Endothelial cell of umbilical vein (primary cell): ENCODE measurements at regions not wholly inside any gene's neighbourhood (a gene's known extent, or its start where the extent isn't known, plus 50 kb on each side); places are given as distances from the start of the nearest gene placed in this dataset.
A peak's percentile ranks its signal among the peaks of the same experiment; 100 is the strongest.

ENCODE experiments used
- BruUV-seq: library from RNA; stranded (reverse); fragments of 400-500 nt; replicated peaks from 2 replicates; lab custom pipeline; 2021; lab: Mats Ljungman, UMichigan
- CTCF ChIA-PET: fragments of 300-600, 350-600 bp; sonication (Branson Sonifier 250); formaldehyde crosslinking; loops from one replicate; lab custom pipeline; 2021; ENCODE audit warnings: antibody characterized with exemption, inconsistent platforms; lab: Charles Lee
- POLR2A ChIA-PET: fragments of 300-600, 350-600 bp; sonication (Branson Sonifier 250); formaldehyde crosslinking; loops from one replicate; lab custom pipeline; 2021; ENCODE audit warnings: antibody characterized with exemption, inconsistent platforms; lab: Charles Lee
- DNase-seq: peaks from one replicate; pipeline ENCODE4 v3.0.0-alpha.2; 2011; ENCODE audit warnings: low read depth, low spot score
- FAIRE-seq: peaks from 2 replicates; lab custom pipeline; 2011; peaks lifted over from hg19 to GRCh38; lab: Jason Lieb, UNC
- H2AFZ ChIP-seq: 2 replicates; pipeline ENCODE4 v1.6.0; 2012; ENCODE audit warnings: low read depth, low read length, control low read depth, inconsistent platforms
- H3K27ac ChIP-seq: 2 replicates; pipeline ENCODE4 v1.5.1; 2011; ENCODE audit warnings: low read depth, mild to moderate bottlenecking, control low read depth, low read length, moderate library complexity; ENCODE audit not compliant: insufficient read depth
- H3K27me3 ChIP-seq, 2 experiments: 2 replicates each; pipeline versions ENCODE4 v1.6.0 to v1.6.1; 2011; ENCODE audit warnings: low read length in 2 of 2, mixed read lengths in 1 of 2; ENCODE audit not compliant: control insufficient read depth in 2 of 2, insufficient read depth in 2 of 2
- H3K36me3 ChIP-seq, 2 experiments: 2 replicates in 1 of 2; 3 replicates in 1 of 2; pipeline ENCODE4 v1.5.1; 2011; ENCODE audit warnings: low read length in 2 of 2, mild to moderate bottlenecking in 1 of 2, moderate library complexity in 1 of 2; ENCODE audit not compliant: control insufficient read depth in 2 of 2, insufficient read depth in 2 of 2; ENCODE audit errors: extremely low read depth in 1 of 2
- H3K4me1 ChIP-seq: 3 replicates; pipeline ENCODE4 v1.5.1; 2011; ENCODE audit warnings: mild to moderate bottlenecking, low read length; ENCODE audit not compliant: control insufficient read depth, insufficient read depth; ENCODE audit errors: extremely low read depth
- H3K4me2 ChIP-seq: 2 replicates; pipeline ENCODE4 v1.6.1; 2011; ENCODE audit warnings: low read length, control low read depth, mixed read lengths; ENCODE audit not compliant: insufficient read depth
- H3K4me3 ChIP-seq, 3 experiments: fragments of 200-600 bp in 1 of 3; sonication (generic), shearing (Covaris generic) in 1 of 3; replicated peaks in 1 of 3; 2 replicates each; pipeline ENCODE4 v1.5.1; 2011 to 2016; ENCODE audit warnings: control low read depth in 3 of 3, low read length in 3 of 3, mild to moderate bottlenecking in 2 of 3, inconsistent platforms in 1 of 3, low read depth in 1 of 3, moderate library complexity in 1 of 3; ENCODE audit not compliant: insufficient read depth in 1 of 3
- H3K79me2 ChIP-seq: 2 replicates; pipeline ENCODE4 v1.6.0; 2012; ENCODE audit warnings: low read length, inconsistent platforms; ENCODE audit not compliant: control insufficient read depth, insufficient read depth
- H3K9ac ChIP-seq: replicated peaks from 2 replicates; pipeline ENCODE3; 2011; ENCODE audit warnings: low read length, control low read depth; ENCODE audit not compliant: insufficient read depth; ENCODE audit errors: extremely low read depth
- H3K9me1 ChIP-seq: replicated peaks from 3 replicates; pipeline ENCODE4 v1.6.0; 2011; ENCODE audit warnings: mild to moderate bottlenecking, low read length; ENCODE audit not compliant: control insufficient read depth, insufficient read depth; ENCODE audit errors: extremely low read depth
- H3K9me3 ChIP-seq: replicated peaks from 2 replicates; pipeline ENCODE4 v1.5.1; 2012; ENCODE audit warnings: low read length, inconsistent platforms; ENCODE audit not compliant: control insufficient read depth, insufficient read depth
- H4K20me1 ChIP-seq: replicated peaks from 2 replicates; pipeline ENCODE3; 2011; ENCODE audit warnings: mild to moderate bottlenecking, low read length; ENCODE audit not compliant: control insufficient read depth, insufficient read depth; ENCODE audit errors: extremely low read depth
- EZH2 ChIP-seq: IDR thresholded peaks from 2 replicates; pipeline ENCODE4 v1.6.1; 2012; ENCODE audit warnings: borderline replicate concordance, low read depth, mild to moderate bottlenecking, moderate library complexity, low read length, inconsistent platforms; ENCODE audit not compliant: severe bottlenecking
- FOS ChIP-seq: IDR thresholded peaks from 2 replicates; pipeline ENCODE4 v1.6.1; 2011; ENCODE audit warnings: mild to moderate bottlenecking, low read length, moderate library complexity, borderline replicate concordance; ENCODE audit not compliant: insufficient read depth
- GATA2 ChIP-seq: IDR thresholded peaks from 2 replicates; pipeline ENCODE4 v1.7.0; 2011; ENCODE audit warnings: low read depth, mild to moderate bottlenecking, moderate library complexity, mixed read lengths, low read length; ENCODE audit not compliant: insufficient read length, insufficient read depth
- JUN ChIP-seq: IDR thresholded peaks from 2 replicates; pipeline ENCODE4 v1.6.1; 2011; ENCODE audit warnings: borderline replicate concordance, low read depth; ENCODE audit not compliant: insufficient read length, insufficient read depth
- MYC ChIP-seq: IDR thresholded peaks from one replicate; pipeline ENCODE4 v1.6.1; 2011; ENCODE audit warnings: mild to moderate bottlenecking, low read depth, low read length
- POLR2A ChIP-seq: IDR thresholded peaks from 2 replicates; pipeline ENCODE4 v1.6.1; 2012; ENCODE audit warnings: low read depth, mild to moderate bottlenecking, control low read depth, low read length
- POLR2AphosphoS5 ChIP-seq: IDR thresholded peaks from 2 replicates; pipeline ENCODE4 v1.6.1; 2012; ENCODE audit warnings: low read depth, mild to moderate bottlenecking, control low read depth, low read length, moderate library complexity; ENCODE audit not compliant: insufficient read depth
- dilution Hi-C: fragments of 300-500 bp; cut with MboI; formaldehyde crosslinking; loops from one replicate; pipeline ENCODE4 v1.15.0; 2019; ENCODE audit warnings: low sequenced_read_pairs; ENCODE audit not compliant: extremely low pct_ligation_motif_present
- intact Hi-C: fragments of 100-400 bp; cut with micrococcal nuclease; formaldehyde crosslinking; loops from one replicate; pipeline ENCODE4 v1.10.0; 2022
- TF ChIP-seq, protein P1 (sequence below), 2 donors: IDR thresholded peaks; 1 replicate in 1 of 2; 2 replicates in 1 of 2; pipeline ENCODE4 v1.5.1; 2011; ENCODE audit warnings: low read length in 2 of 2, mild to moderate bottlenecking in 2 of 2, moderate library complexity in 2 of 2, control low read depth in 1 of 2, inconsistent platforms in 1 of 2, low read depth in 1 of 2; ENCODE audit not compliant: insufficient read depth in 1 of 2; ENCODE audit errors: extremely low read depth in 1 of 2
- TF ChIP-seq, protein P2 (sequence below): IDR thresholded peaks from 2 replicates; pipeline ENCODE4 v1.6.1; 2011; ENCODE audit not compliant: insufficient read depth, insufficient read length

DNA sequence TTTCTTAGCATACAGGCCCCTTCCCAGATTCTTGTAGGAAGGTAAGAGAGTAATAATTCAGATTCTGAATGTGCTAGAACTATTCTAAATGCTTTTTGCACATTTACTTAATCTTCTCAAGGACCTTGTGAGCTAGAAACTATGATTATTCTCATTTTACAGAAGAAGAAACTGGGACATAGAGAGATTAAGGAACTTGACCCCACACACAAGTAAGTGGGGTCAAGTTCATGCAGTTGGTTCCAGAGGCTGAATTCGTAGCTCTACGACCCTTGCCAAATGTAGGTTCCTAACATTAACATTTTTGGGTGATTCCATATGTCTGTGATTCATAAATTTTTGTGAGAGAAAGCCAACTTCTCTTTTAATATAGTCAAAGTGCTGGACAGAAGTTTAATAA, 238.1 kb downstream of the LACC1 start:
- H3K9ac ChIP-seq: no peak overlapping the region
- H3K9me3 ChIP-seq: no peaks in the 10 kb centered on the region
- FAIRE-seq: no peak
- ChIA-PET CTCF (interaction anchor here (1.2 to 1.7 kb wide), 3 partner anchors 12 to 322 kb away, joined by 3 to 10 read pairs (median 3); no protein-coding TSS in a partner anchor), POLR2A (interaction anchor here (0.8 kb wide), 1 partner anchor 319 kb away, joined by 3 read pairs; no protein-coding TSS in a partner anchor)
- dilution Hi-C loops (no loop called here), intact Hi-C loops (no loop called here)
- H2AFZ ChIP-seq: peak overlapping the region; percentile 91
- no TSS peak for BruUV-seq
- no peaks in the 10 kb centered on the region for H3K36me3 ChIP-seq
- H3K9me1 ChIP-seq: no peaks in the 10 kb centered on the region
- no peaks in the 10 kb centered on the region for H3K79me2 ChIP-seq
- H3K27me3 ChIP-seq: no peaks in the 10 kb centered on the region
- H4K20me1 ChIP-seq: no peaks in the 10 kb centered on the region
- H3K4me3 ChIP-seq: no peak overlapping the region
- TF ChIP-seq JUN (no peak), POLR2A (no peak), EZH2 (no peak), GATA2 (no peak), FOS (no peak), MYC (no peak), POLR2AphosphoS5 (no peak)
- TF ChIP-seq, protein P1, sequence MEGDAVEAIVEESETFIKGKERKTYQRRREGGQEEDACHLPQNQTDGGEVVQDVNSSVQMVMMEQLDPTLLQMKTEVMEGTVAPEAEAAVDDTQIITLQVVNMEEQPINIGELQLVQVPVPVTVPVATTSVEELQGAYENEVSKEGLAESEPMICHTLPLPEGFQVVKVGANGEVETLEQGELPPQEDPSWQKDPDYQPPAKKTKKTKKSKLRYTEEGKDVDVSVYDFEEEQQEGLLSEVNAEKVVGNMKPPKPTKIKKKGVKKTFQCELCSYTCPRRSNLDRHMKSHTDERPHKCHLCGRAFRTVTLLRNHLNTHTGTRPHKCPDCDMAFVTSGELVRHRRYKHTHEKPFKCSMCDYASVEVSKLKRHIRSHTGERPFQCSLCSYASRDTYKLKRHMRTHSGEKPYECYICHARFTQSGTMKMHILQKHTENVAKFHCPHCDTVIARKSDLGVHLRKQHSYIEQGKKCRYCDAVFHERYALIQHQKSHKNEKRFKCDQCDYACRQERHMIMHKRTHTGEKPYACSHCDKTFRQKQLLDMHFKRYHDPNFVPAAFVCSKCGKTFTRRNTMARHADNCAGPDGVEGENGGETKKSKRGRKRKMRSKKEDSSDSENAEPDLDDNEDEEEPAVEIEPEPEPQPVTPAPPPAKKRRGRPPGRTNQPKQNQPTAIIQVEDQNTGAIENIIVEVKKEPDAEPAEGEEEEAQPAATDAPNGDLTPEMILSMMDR (IDR thresholded peaks at IDR 0.05; ENCODE audit: extremely low read depth in 1 of 2, insufficient read depth in 1 of 2, low read depth in 1 of 2, low read length in 2 of 2): no peak
- TF ChIP-seq, protein P2, sequence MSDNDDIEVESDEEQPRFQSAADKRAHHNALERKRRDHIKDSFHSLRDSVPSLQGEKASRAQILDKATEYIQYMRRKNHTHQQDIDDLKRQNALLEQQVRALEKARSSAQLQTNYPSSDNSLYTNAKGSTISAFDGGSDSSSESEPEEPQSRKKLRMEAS: no peak
- H3K4me1 ChIP-seq: peaks cover 10% of the 10 kb centered on the region
- no peak overlapping the region for H3K27ac ChIP-seq
- no peak overlapping the region for H3K4me2 ChIP-seq
- DNase-seq: no peak
